Activated B cell treated with CpG ODN at 0.5 μM for 24 hours (primary cell): ENCODE measurements at regions not wholly inside any gene's neighbourhood (a gene's known extent, or its start where the extent isn't known, plus 50 kb on each side); places are given as distances from the start of the nearest gene placed in this dataset.

Source experiments
- ATAC-seq: fragments of 200-7000 bp; cut with Tn5 transposase; one replicate; pipeline ENCODE4 v1.10.0; 2021; ENCODE audit warnings: low read depth, mild to moderate bottlenecking, moderate library complexity
- CTCF ChIA-PET: fragments of 350-600 bp; sonication (Branson Sonifier 250); formaldehyde crosslinking; loops from one replicate; lab custom pipeline; 2021; ENCODE audit warnings: antibody characterized with exemption; lab: Charles Lee
- POLR2A ChIA-PET: fragments of 350-600 bp; sonication (Branson Sonifier 250); formaldehyde crosslinking; loops from one replicate; lab custom pipeline; 2021; ENCODE audit warnings: antibody characterized with exemption; lab: Charles Lee
- DNase-seq: peaks from one replicate; pipeline ENCODE4 v3.0.0; 2022
- H3K27ac Mint-ChIP-seq: one replicate; pipeline ENCODE4 v1.8.0; 2020; ENCODE audit warnings: mixed read lengths
- H3K27me3 Mint-ChIP-seq: one replicate; pipeline ENCODE4 v1.8.0; 2021; ENCODE audit warnings: mixed read lengths
- H3K36me3 Mint-ChIP-seq: one replicate; pipeline ENCODE4 v1.8.0; 2021; ENCODE audit warnings: low read depth, mixed read lengths
- H3K4me1 Mint-ChIP-seq: one replicate; pipeline ENCODE4 v1.8.0; 2021; ENCODE audit warnings: mixed read lengths
- H3K4me3 Mint-ChIP-seq: one replicate; pipeline ENCODE4 v1.8.0; 2020; ENCODE audit warnings: mild to moderate bottlenecking, mixed read lengths
- H3K9me3 Mint-ChIP-seq: one replicate; pipeline ENCODE4 v1.8.0; 2020; ENCODE audit warnings: mixed read lengths
- CTCF ChIP-seq: fragments of 200-600 bp; IDR thresholded peaks from one replicate; pipeline ENCODE4 v1.8.0; 2022; ENCODE audit warnings: antibody characterized with exemption, mild to moderate bottlenecking
- intact Hi-C: fragments of 100-400 bp; cut with micrococcal nuclease; formaldehyde crosslinking; loops from one replicate; pipeline ENCODE4 v1.15.1; 2024

- TF ChIP-seq CTCF, result no peak
- ChIA-PET POLR2A (no interaction called here), CTCF (no interaction called here)
- peaks cover 2% of the 10 kb centered on the region for H3K36me3 Mint-ChIP-seq
- peaks cover 5% of the 10 kb centered on the region for H3K9me3 Mint-ChIP-seq
- ATAC-seq, result no peak
- H3K27ac Mint-ChIP-seq, result no peak overlapping the region
- no peak overlapping the region for H3K4me3 Mint-ChIP-seq
- intact Hi-C loops, result loop anchor here (10.0 kb wide), 1 partner anchor 509 kb away; no protein-coding TSS in a partner anchor
- no peak for DNase-seq
- peaks cover 15% of the 10 kb centered on the region for H3K4me1 Mint-ChIP-seq
- H3K27me3 Mint-ChIP-seq, result peaks cover 14% of the 10 kb centered on the region
Observed at GRCh38 chr14:101125313-101125712, 221.8 kb upstream of the RTL1 start.

- intact Hi-C loops, result loop anchor here (10.0 kb wide), 1 partner anchor 509 kb away; no protein-coding TSS in a partner anchor
Observed at GRCh38 chr14:101125719-101126651, 222.5 kb upstream of the RTL1 start.

GRCh38 chr14:101126731-101127130, 223.2 kb upstream of the RTL1 start:
- Mint-ChIP-seq H3K27me3 (peaks cover 20% of the 10 kb centered on the region), H3K4me3 (no peak overlapping the region), H3K36me3 (no peaks in the 10 kb centered on the region), H3K27ac (no peak overlapping the region), H3K9me3 (peaks cover 5% of the 10 kb centered on the region), H3K4me1 (peaks cover 1% of the 10 kb centered on the region)
- DNase-seq (no peak), ATAC-seq (no peak)
- POLR2A ChIA-PET, result no interaction called here
- CTCF ChIA-PET, result no interaction called here
- TF ChIP-seq CTCF, result no peak
- intact Hi-C loops, result loop anchor here (10.0 kb wide), 1 partner anchor 508 kb away; no protein-coding TSS in a partner anchor

More at GRCh38 chr14:101125719-101126651, 222.5 kb upstream of the RTL1 start:
- H3K36me3 Mint-ChIP-seq, result peaks cover 1% of the 10 kb centered on the region
- no peak overlapping the region for H3K27ac Mint-ChIP-seq
- peaks cover 5% of the 10 kb centered on the region for H3K9me3 Mint-ChIP-seq
- peaks cover 18% of the 10 kb centered on the region for H3K27me3 Mint-ChIP-seq
- no peak for DNase-seq
- ChIA-PET POLR2A (no interaction called here), CTCF (no interaction called here)
- no peak for TF ChIP-seq CTCF
- no peak overlapping the region for H3K4me3 Mint-ChIP-seq
- peaks cover 9% of the 10 kb centered on the region for H3K4me1 Mint-ChIP-seq
- ATAC-seq, result no peak

- TF ChIP-seq CTCF, result no peak
- Mint-ChIP-seq H3K4me1 (no peaks in the 10 kb centered on the region), H3K36me3 (no peaks in the 10 kb centered on the region), H3K9me3 (peaks cover 5% of the 10 kb centered on the region), H3K27me3 (peaks cover 20% of the 10 kb centered on the region), H3K27ac (no peak overlapping the region), H3K4me3 (no peak overlapping the region)
- intact Hi-C loops, result loop anchor here (10.0 kb wide), 1 partner anchor 508 kb away; no protein-coding TSS in a partner anchor
- POLR2A ChIA-PET, result no interaction called here
- CTCF ChIA-PET, result no interaction called here
- ATAC-seq (no peak), DNase-seq (no peak)
Observed at GRCh38 chr14:101127224-101127623, 223.7 kb upstream of the RTL1 start.
